Cardiac muscle cell (in vitro differentiated cells and primary cell): ENCODE measurements at regions not wholly inside any gene's neighbourhood (a gene's known extent, or its start where the extent isn't known, plus 50 kb on each side); places are given as distances from the start of the nearest gene placed in this dataset.

ENCODE experiments used
- DNase-seq, 2 donors: peaks; one replicate each; pipeline versions ENCODE4 v3.0.0 to v3.0.0-alpha.2; 2010 to 2017; ENCODE audit warnings: low read depth in 1 of 2, low spot score in 1 of 2
- H3K27ac ChIP-seq: fragments of 200-600 bp; sonication (generic); 2 replicates; pipeline ENCODE4 v1.5.1; 2016
- H3K27me3 ChIP-seq: fragments of 200-600 bp; sonication (generic); 2 replicates; pipeline ENCODE4 v1.6.0; 2016; ENCODE audit warnings: control low read depth
- H3K36me3 ChIP-seq: fragments of 200-600 bp; sonication (generic); 2 replicates; pipeline ENCODE4 v1.5.1; 2016; ENCODE audit warnings: control low read depth
- H3K4me1 ChIP-seq: fragments of 200-600 bp; sonication (generic); 2 replicates; pipeline ENCODE4 v1.8.1; 2017; ENCODE audit warnings: low read depth, mild to moderate bottlenecking, mixed run types
- H3K4me3 ChIP-seq: fragments of 200-600 bp; sonication (generic); 2 replicates; pipeline ENCODE4 v1.5.1; 2016; ENCODE audit warnings: mild to moderate bottlenecking
- H3K9me3 ChIP-seq: fragments of 200-600 bp; sonication (generic); 2 replicates; pipeline ENCODE4 v1.5.1; 2017; ENCODE audit warnings: low read depth, mild to moderate bottlenecking, control low read depth
- CTCF ChIP-seq: IDR thresholded peaks from 2 replicates; pipeline ENCODE4 v1.5.1; 2012; ENCODE audit warnings: low read depth, mild to moderate bottlenecking, low read length

- no peak overlapping the region for H3K27ac ChIP-seq
- H3K4me1 ChIP-seq, result no peaks in the 10 kb centered on the region
- H3K27me3 ChIP-seq, result no peaks in the 10 kb centered on the region
- no peak overlapping the region for H3K4me3 ChIP-seq
- H3K36me3 ChIP-seq, result no peaks in the 10 kb centered on the region
- H3K9me3 ChIP-seq, result no peaks in the 10 kb centered on the region
- TF ChIP-seq CTCF, result no peak
- no peak for DNase-seq
Measured at GRCh38 chr1:172907834-172908326, 142.9 kb downstream of the TNFSF18 start.

DNA sequence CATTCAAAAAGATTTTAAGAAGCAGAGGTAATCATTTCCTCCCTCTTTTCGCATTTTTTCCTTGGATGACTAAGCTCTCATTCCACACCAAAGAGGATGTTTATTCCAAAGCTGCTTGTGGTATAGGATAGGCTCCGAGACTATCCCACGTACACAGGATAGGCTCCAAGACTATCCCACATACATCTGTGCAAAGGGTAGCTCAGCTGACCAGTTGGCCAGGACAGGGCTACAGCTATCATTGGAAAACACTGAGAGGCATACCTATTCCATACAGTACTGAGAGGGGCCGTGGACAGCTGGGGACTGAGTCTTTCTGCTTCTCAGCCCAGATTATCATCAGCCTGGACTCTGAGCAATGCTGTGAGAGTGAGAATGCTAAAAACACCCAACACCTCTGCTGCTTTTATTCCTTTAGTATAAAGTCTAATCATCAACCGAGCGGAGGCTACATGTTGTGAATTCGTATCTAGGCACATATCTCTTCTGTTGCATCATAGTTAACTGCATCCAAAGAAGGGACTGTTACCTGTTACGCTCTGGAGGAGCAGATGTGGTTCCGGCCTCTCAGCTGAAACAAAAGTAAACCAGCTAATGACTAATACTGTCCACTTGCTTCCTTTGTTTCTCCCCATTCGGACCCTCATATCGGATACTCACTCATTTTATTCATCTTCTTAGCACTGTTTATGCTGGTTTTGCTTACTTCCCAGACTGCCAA lies 141.0 kb downstream of the TNFSF18 start:
- Histone ChIP-seq H3K4me3 (no peak overlapping the region), H3K9me3 (no peaks in the 10 kb centered on the region)
- peak in 1 of 2 donors; percentile 87 for DNase-seq

DNA sequence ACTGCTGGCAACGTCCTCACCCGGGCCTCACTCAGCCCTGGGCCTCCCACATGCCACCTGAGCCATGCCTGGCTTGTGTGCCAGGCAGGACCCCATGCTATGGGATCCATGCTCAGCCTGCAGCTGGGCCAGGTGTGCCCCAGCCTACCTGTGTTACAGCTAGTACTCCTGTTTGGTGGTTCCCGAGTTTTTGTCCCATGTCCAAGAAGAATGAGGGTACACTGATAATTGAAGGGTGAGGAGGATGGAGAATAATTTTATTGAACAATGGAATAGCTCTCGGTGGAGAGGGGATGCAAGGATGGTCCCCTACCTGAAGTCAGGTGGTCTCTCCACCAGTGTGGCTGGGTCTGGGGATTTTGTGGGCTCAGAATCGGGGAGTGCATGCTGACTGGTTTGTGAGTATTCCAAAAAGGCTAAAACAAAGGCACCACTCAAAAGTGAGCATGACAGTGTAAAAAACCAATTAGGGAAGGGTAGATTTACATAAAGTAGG lies 137.9 kb downstream of the TNFSF18 start:
- H3K27me3 ChIP-seq, result no peaks in the 10 kb centered on the region
- H3K4me1 ChIP-seq, result no peaks in the 10 kb centered on the region
- DNase-seq, result no peak
- TF ChIP-seq CTCF, result no peak
- no peak overlapping the region for H3K27ac ChIP-seq
- no peak overlapping the region for H3K4me3 ChIP-seq
- no peaks in the 10 kb centered on the region for H3K9me3 ChIP-seq
- no peaks in the 10 kb centered on the region for H3K36me3 ChIP-seq

More for the DNA sequence above, 141.0 kb downstream of the TNFSF18 start:
- Histone ChIP-seq H3K27ac (no peak overlapping the region), H3K4me1 (no peaks in the 10 kb centered on the region), H3K27me3 (no peaks in the 10 kb centered on the region), H3K36me3 (no peaks in the 10 kb centered on the region)
- TF ChIP-seq CTCF, result no peak

- no peak overlapping the region for H3K27ac ChIP-seq
- H3K36me3 ChIP-seq, result no peaks in the 10 kb centered on the region
- no peaks in the 10 kb centered on the region for H3K9me3 ChIP-seq
- DNase-seq, result peak in 1 of 2 donors; percentile 62
- TF ChIP-seq CTCF, result no peak
- H3K4me3 ChIP-seq, result no peak overlapping the region
- H3K4me1 ChIP-seq, result no peaks in the 10 kb centered on the region
- no peaks in the 10 kb centered on the region for H3K27me3 ChIP-seq
Measured at GRCh38 chr1:172914501-172915144, 136.1 kb downstream of the TNFSF18 start.

DNA sequence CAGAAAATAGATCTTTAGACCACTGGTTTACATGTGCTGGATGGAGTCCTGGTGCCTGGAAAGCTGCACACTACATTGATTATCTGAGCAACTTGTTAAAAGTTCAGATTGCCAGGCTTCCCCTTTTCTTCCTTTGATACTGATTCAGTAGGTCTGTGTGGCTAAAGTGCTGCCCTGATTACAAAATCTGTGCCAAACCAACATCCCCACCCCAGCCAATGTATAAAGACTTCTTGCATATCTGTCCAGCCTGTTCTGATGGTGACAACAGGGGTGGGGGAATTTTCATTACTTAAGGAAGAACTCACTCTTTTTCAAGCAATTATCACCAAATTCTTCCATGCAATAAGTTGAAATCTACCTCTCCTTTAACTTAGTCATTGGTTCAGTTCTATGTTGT lies 135.5 kb downstream of the TNFSF18 start:
- Histone ChIP-seq H3K9me3 (no peaks in the 10 kb centered on the region), H3K4me3 (no peak overlapping the region), H3K4me1 (no peaks in the 10 kb centered on the region), H3K27ac (no peak overlapping the region), H3K27me3 (no peaks in the 10 kb centered on the region), H3K36me3 (no peaks in the 10 kb centered on the region)
- TF ChIP-seq CTCF, result no peak
- DNase-seq, result no peak
